HEK293T (cell line): ENCODE measurements at regions not wholly inside any gene's neighbourhood (a gene's known extent, or its start where the extent isn't known, plus 50 kb on each side); places are given as distances from the start of the nearest gene placed in this dataset.

Experiments
- ARNT ChIP-seq: fragments of 450-650 bp; IDR thresholded peaks from 2 replicates; pipeline ENCODE4 v1.6.1; 2017; ENCODE audit warnings: mild to moderate bottlenecking
- BHLHE40 ChIP-seq: fragments of 450-650 bp; IDR thresholded peaks from 2 replicates; pipeline ENCODE4 v1.6.1; 2016; ENCODE audit warnings: mild to moderate bottlenecking, moderate library complexity, borderline replicate concordance
- FOXA1 ChIP-seq: fragments of 450-650 bp; IDR thresholded peaks from 2 replicates; pipeline ENCODE4 v1.6.1; 2016; ENCODE audit warnings: mild to moderate bottlenecking
- FOXK2 ChIP-seq: fragments of 450-650 bp; IDR thresholded peaks from 2 replicates; pipeline ENCODE4 v1.6.1; 2016; ENCODE audit warnings: mild to moderate bottlenecking
- FOXM1 ChIP-seq: fragments of 450-650 bp; IDR thresholded peaks from 2 replicates; pipeline ENCODE4 v1.6.1; 2017; ENCODE audit warnings: mild to moderate bottlenecking, borderline replicate concordance
- NFRKB ChIP-seq: fragments of 450-650 bp; IDR thresholded peaks from 2 replicates; pipeline ENCODE4 v1.6.1; 2016; ENCODE audit warnings: mild to moderate bottlenecking, moderate library complexity
- SUZ12 ChIP-seq: fragments of 450-650 bp; IDR thresholded peaks from 2 replicates; pipeline ENCODE4 v1.6.1; 2016; ENCODE audit warnings: mild to moderate bottlenecking

- TF ChIP-seq SUZ12 (no peak), BHLHE40 (no peak), FOXK2 (no peak), FOXA1 (no peak), FOXM1 (no peak), NFRKB (no peak), ARNT (no peak)
These were observed 497.4 kb upstream of the MEIS1 start for GRCh38 chr2:65937379-65938160.
